Body of pancreas (tissue), 4 donors: ENCODE measurements at regions not wholly inside any gene's neighbourhood (a gene's known extent, or its start where the extent isn't known, plus 50 kb on each side); places are given as distances from the start of the nearest gene placed in this dataset.

Source experiments
- ATAC-seq: fragments of 150-250 bp; one replicate; pipeline ENCODE4 v1.9.1; 2016
- DNase-seq, 4 donors: peaks; one replicate each; pipeline ENCODE4 v3.0.0-alpha.2; 2019
- H3K27ac ChIP-seq, 4 donors: fragments of 200-600 bp; sonication (generic); 1 replicate in 3 of 4; 2 replicates in 1 of 4; pipeline versions ENCODE4 v1.5.1 to v1.6.1; 2016 to 2019; ENCODE audit warnings: mild to moderate bottlenecking in 1 of 4, mixed read lengths in 1 of 4, moderate library complexity in 1 of 4
- H3K27me3 ChIP-seq, 2 donors: fragments of 200-600 bp; sonication (generic); one replicate each; pipeline ENCODE4 v1.6.0; 2016; ENCODE audit warnings: mild to moderate bottlenecking in 1 of 2
- H3K36me3 ChIP-seq, 2 donors: fragments of 200-600 bp; sonication (generic); replicated peaks in 1 of 2; 2 replicates each; pipeline ENCODE4 v1.5.1; 2016; ENCODE audit warnings: low read depth in 2 of 2; ENCODE audit not compliant: insufficient read depth in 1 of 2
- H3K4me1 ChIP-seq: fragments of 200-600 bp; sonication (generic); one replicate; pipeline ENCODE4 v1.6.0; 2016
- H3K4me3 ChIP-seq, 2 donors: fragments of 200-600 bp; sonication (generic); 1 replicate in 1 of 2; 2 replicates in 1 of 2; pipeline ENCODE4 v1.5.1; 2016 to 2019
- H3K9me3 ChIP-seq, 3 donors: fragments of 200-600 bp; sonication (generic); 1 replicate in 2 of 3; 2 replicates in 1 of 3; pipeline ENCODE4 v1.5.1; 2016
- POLR2A ChIP-seq, 3 donors: fragments of 450-650 bp; IDR thresholded peaks; one replicate each; pipeline ENCODE4 v1.6.1; 2016; ENCODE audit warnings: antibody characterized with exemption in 3 of 3, mild to moderate bottlenecking in 2 of 3
- WGBS, 2 donors: methylation state at CpG; one replicate each; pipeline ENCODE4 v1.1.5; 2017; 5-methylcytosine and 5-hydroxymethylcytosine counted together
- intact Hi-C: fragments of 100-400 bp; cut with DNase I; formaldehyde crosslinking; loops from one replicate; pipeline ENCODE4 v1.15.1; 2023
- TF ChIP-seq, protein P1 (sequence below), 7 experiments: fragments of 450-650 bp in 4 of 7; fragments of 200-600 bp in 3 of 7; sonication (generic) in 3 of 7; IDR thresholded peaks; one replicate each; pipeline ENCODE4 v1.5.1; 2016 to 2019; ENCODE audit warnings: antibody characterized with exemption in 7 of 7

DNA sequence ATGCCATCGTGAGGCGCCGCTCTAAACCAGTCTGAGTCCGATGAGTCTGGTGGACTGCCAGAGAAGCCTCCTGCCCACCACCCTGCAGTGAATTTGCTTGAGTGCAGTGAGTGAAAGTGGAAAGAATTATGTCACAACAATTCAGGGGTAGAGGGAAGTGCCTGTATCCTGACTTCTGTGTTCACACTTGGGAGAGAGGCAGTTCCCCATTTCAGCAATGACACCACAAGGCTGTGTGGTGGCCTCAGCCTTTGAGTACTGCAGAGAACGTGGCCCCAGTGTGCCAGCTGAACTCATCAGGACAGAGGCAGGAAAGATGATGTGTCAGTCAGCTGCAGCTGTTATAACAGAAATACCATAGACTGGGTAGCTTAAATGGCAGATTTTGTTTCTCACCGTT is 155.6 kb downstream of the COG6 start:
- DNase-seq (peak in 1 of 4 donors; percentile 10), ATAC-seq (no peak)
- TF ChIP-seq, protein P1, sequence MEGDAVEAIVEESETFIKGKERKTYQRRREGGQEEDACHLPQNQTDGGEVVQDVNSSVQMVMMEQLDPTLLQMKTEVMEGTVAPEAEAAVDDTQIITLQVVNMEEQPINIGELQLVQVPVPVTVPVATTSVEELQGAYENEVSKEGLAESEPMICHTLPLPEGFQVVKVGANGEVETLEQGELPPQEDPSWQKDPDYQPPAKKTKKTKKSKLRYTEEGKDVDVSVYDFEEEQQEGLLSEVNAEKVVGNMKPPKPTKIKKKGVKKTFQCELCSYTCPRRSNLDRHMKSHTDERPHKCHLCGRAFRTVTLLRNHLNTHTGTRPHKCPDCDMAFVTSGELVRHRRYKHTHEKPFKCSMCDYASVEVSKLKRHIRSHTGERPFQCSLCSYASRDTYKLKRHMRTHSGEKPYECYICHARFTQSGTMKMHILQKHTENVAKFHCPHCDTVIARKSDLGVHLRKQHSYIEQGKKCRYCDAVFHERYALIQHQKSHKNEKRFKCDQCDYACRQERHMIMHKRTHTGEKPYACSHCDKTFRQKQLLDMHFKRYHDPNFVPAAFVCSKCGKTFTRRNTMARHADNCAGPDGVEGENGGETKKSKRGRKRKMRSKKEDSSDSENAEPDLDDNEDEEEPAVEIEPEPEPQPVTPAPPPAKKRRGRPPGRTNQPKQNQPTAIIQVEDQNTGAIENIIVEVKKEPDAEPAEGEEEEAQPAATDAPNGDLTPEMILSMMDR (IDR thresholded peaks at IDR 0.05): no peak
- no peak for TF ChIP-seq POLR2A (IDR thresholded peaks at IDR 0.05)
- 76 to 82% methylated on average over 6 of the region's 6 CpGs for WGBS, 2 donors
- no peaks in the 10 kb centered on the region for H3K9me3 ChIP-seq
- intact Hi-C loops: no loop called here
- H3K27me3 ChIP-seq: no peaks in the 10 kb centered on the region
- H3K27ac ChIP-seq: no peak overlapping the region
- H3K4me1 ChIP-seq: no peaks in the 10 kb centered on the region
- H3K36me3 ChIP-seq: no peaks in the 10 kb centered on the region
- H3K4me3 ChIP-seq: no peak overlapping the region

GRCh38 chr13:39811696-39812095 is 156.2 kb downstream of the COG6 start:
- Histone ChIP-seq H3K4me3 (no peak overlapping the region), H3K27ac (no peak overlapping the region), H3K4me1 (no peaks in the 10 kb centered on the region), H3K36me3 (no peaks in the 10 kb centered on the region), H3K9me3 (no peaks in the 10 kb centered on the region), H3K27me3 (no peaks in the 10 kb centered on the region)
- ATAC-seq: no peak
- no peak for TF ChIP-seq POLR2A (IDR thresholded peaks at IDR 0.05)
- TF ChIP-seq, protein P1 (IDR thresholded peaks at IDR 0.05): no peak
- DNase-seq: no peak
- intact Hi-C loops: no loop called here
- 87 to 91% methylated on average over 5 of the region's 5 CpGs for WGBS, 2 donors

GRCh38 chr13:39815345-39816111 is 160.1 kb downstream of the COG6 start:
- no peak for DNase-seq
- no peaks in the 10 kb centered on the region for H3K4me1 ChIP-seq
- H3K36me3 ChIP-seq: no peaks in the 10 kb centered on the region
- no peak for TF ChIP-seq POLR2A (IDR thresholded peaks at IDR 0.05)
- TF ChIP-seq, protein P1 (IDR thresholded peaks at IDR 0.05): no peak
- no peak overlapping the region for H3K4me3 ChIP-seq
- no peaks in the 10 kb centered on the region for H3K9me3 ChIP-seq
- WGBS, 2 donors: 59 to 67% methylated on average over 5 of the region's 5 CpGs
- intact Hi-C loops: no loop called here
- no peak for ATAC-seq
- no peaks in the 10 kb centered on the region for H3K27me3 ChIP-seq
- no peak overlapping the region for H3K27ac ChIP-seq

- Histone ChIP-seq H3K27ac (no peak overlapping the region), H3K4me1 (no peaks in the 10 kb centered on the region), H3K4me3 (no peak overlapping the region), H3K9me3 (no peaks in the 10 kb centered on the region), H3K36me3 (no peaks in the 10 kb centered on the region), H3K27me3 (no peaks in the 10 kb centered on the region)
- DNase-seq: no peak
- TF ChIP-seq POLR2A (IDR thresholded peaks at IDR 0.05): no peak
- TF ChIP-seq, protein P1 (IDR thresholded peaks at IDR 0.05): no peak
- WGBS, 2 donors: 89% methylated on average over 6 of the region's 6 CpGs
- intact Hi-C loops: no loop called here
- ATAC-seq: no peak
Measured at GRCh38 chr13:39816936-39817335, 161.5 kb downstream of the COG6 start.

DNA sequence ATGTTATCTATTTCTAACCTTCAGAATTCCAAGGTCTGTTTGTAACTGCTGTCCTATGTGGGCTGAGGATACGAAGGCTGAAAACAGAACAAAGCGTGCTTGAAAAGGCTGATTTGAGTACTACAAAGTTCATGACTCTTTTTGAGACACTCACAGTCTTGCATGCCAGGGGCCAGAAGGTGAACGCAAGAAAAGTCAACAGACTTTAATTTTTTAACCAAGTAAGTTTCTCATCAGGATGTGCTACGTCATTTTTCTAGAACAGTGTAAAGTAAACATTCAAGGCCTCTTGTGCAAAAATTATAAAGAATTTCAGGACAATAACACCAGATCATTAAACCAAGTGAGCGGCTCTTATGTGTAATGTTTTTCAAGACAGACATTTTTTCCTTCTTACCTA is 163.5 kb downstream of the COG6 start:
- intact Hi-C loops: no loop called here
- peak in 1 of 4 donors; percentile 13 for DNase-seq
- WGBS, 2 donors: 66 to 69% methylated on average over 5 of the region's 5 CpGs

More for the DNA sequence above, 163.5 kb downstream of the COG6 start:
- Histone ChIP-seq H3K9me3 (no peaks in the 10 kb centered on the region), H3K4me3 (no peak overlapping the region), H3K27ac (no peak overlapping the region), H3K36me3 (no peaks in the 10 kb centered on the region), H3K4me1 (no peaks in the 10 kb centered on the region), H3K27me3 (no peaks in the 10 kb centered on the region)
- ATAC-seq: no peak
- no peak for TF ChIP-seq POLR2A (IDR thresholded peaks at IDR 0.05)
- TF ChIP-seq, protein P1 (IDR thresholded peaks at IDR 0.05): no peak
